WTC11 (cell line): ENCODE measurements at regions not wholly inside any gene's neighbourhood (a gene's known extent, or its start where the extent isn't known, plus 50 kb on each side); places are given as distances from the start of the nearest gene placed in this dataset.

Experiments
- CBFB ChIP-seq: sonication (generic); formaldehyde crosslinking; IDR thresholded peaks from 2 replicates; pipeline ENCODE4 v1.8.1; 2022; ENCODE audit warnings: mild to moderate bottlenecking, low read depth, missing genetic modification reagents
- CTCF ChIP-seq: fragments of 200-600 bp; IDR thresholded peaks from 2 replicates; pipeline ENCODE4 v1.8.0; 2022; ENCODE audit warnings: antibody characterized with exemption
- GABPB1 ChIP-seq: sonication (generic); formaldehyde crosslinking; IDR thresholded peaks from 2 replicates; pipeline ENCODE4 v1.8.1; 2023; ENCODE audit warnings: mild to moderate bottlenecking, missing genetic modification reagents
- JUN ChIP-seq: sonication (generic); formaldehyde crosslinking; IDR thresholded peaks from 2 replicates; pipeline ENCODE4 v1.8.0; 2023; ENCODE audit warnings: mild to moderate bottlenecking, missing genetic modification reagents
- NFE2L1 ChIP-seq: sonication (generic); formaldehyde crosslinking; IDR thresholded peaks from 2 replicates; pipeline ENCODE4 v1.8.1; 2023; ENCODE audit warnings: missing genetic modification reagents
- NR2C2 ChIP-seq: sonication (generic); formaldehyde crosslinking; IDR thresholded peaks from 2 replicates; pipeline ENCODE4 v1.8.0; 2022; ENCODE audit warnings: mild to moderate bottlenecking, missing genetic modification reagents
- SMAD3 ChIP-seq: sonication (generic); formaldehyde crosslinking; IDR thresholded peaks from 2 replicates; pipeline ENCODE4 v1.8.0; 2022; ENCODE audit warnings: missing genetic modification reagents, mild to moderate bottlenecking, borderline replicate concordance
- USF2 ChIP-seq: sonication (generic); formaldehyde crosslinking; IDR thresholded peaks from 2 replicates; pipeline ENCODE4 v1.8.1; 2023; ENCODE audit warnings: mild to moderate bottlenecking, missing genetic modification reagents, moderate library complexity
- ZNF281 ChIP-seq: sonication (generic); formaldehyde crosslinking; IDR thresholded peaks from 2 replicates; pipeline ENCODE4 v1.8.0; 2023; ENCODE audit warnings: mild to moderate bottlenecking, missing genetic modification reagents
- ZNF512 ChIP-seq: sonication (generic); formaldehyde crosslinking; IDR thresholded peaks from 2 replicates; pipeline ENCODE4 v1.8.1; 2022; ENCODE audit warnings: missing genetic modification reagents, borderline replicate concordance
- TF ChIP-seq, protein P1 (sequence below): sonication (generic); formaldehyde crosslinking; IDR thresholded peaks from 2 replicates; pipeline ENCODE4 v1.8.1; 2023; ENCODE audit warnings: mild to moderate bottlenecking, missing genetic modification reagents

DNA sequence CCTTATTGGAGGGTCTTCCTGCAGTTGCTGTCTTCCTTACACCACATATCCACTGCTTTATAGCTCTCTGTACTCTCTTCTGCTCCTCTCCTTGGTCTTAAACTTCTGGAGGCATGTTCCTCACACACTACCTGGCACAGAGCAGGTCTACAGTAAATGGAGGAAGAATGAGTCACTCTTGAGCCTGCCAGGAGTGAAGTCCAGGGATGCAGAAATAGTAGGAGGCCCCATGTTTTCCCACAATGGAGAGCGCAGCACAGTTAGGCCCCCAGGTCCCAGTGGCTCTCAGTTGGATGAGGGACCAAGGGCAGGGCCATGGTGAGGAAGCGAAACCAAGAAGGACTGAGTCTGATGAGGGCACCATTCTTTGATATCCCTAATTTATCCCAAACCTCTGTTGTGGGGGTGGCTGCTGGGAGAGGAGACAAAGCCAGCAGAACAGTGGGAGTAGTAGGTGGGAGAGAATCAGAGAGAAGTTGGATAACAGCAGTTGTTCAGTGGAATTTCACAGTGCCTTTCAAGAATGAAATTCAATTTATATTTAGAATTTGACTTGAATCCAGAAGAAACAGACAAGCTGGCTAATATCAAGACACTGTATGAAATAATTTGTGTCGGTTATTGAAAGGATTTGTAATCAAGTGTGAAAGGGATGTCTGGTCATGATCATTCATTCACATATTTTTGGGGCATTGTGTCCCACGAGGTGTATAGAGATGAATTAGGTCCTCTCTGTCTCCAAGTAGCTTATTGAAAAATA, 187.8 kb downstream of the HIPK3 start:
- TF ChIP-seq CTCF: no peak
- no peak for TF ChIP-seq NR2C2 (CRISPR knock-in tag)
- no peak for TF ChIP-seq GABPB1
- TF ChIP-seq, protein P1, sequence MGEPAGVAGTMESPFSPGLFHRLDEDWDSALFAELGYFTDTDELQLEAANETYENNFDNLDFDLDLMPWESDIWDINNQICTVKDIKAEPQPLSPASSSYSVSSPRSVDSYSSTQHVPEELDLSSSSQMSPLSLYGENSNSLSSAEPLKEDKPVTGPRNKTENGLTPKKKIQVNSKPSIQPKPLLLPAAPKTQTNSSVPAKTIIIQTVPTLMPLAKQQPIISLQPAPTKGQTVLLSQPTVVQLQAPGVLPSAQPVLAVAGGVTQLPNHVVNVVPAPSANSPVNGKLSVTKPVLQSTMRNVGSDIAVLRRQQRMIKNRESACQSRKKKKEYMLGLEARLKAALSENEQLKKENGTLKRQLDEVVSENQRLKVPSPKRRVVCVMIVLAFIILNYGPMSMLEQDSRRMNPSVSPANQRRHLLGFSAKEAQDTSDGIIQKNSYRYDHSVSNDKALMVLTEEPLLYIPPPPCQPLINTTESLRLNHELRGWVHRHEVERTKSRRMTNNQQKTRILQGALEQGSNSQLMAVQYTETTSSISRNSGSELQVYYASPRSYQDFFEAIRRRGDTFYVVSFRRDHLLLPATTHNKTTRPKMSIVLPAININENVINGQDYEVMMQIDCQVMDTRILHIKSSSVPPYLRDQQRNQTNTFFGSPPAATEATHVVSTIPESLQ (CRISPR knock-in tag): no peak
- TF ChIP-seq NFE2L1 (CRISPR knock-in tag): no peak
- TF ChIP-seq JUN (CRISPR knock-in tag): no peak
- TF ChIP-seq ZNF281 (CRISPR knock-in tag): no peak
- TF ChIP-seq SMAD3: no peak
- no peak for TF ChIP-seq CBFB (CRISPR knock-in tag)
- TF ChIP-seq ZNF512 (CRISPR knock-in tag): no peak
- TF ChIP-seq USF2 (CRISPR knock-in tag): no peak
